Mesothelial cell of epicardium (in vitro differentiated cells): ENCODE measurements at regions not wholly inside any gene's neighbourhood (a gene's known extent, or its start where the extent isn't known, plus 50 kb on each side); places are given as distances from the start of the nearest gene placed in this dataset.

Source experiments
- DNase-seq, 2 experiments: peaks; one replicate each; pipeline ENCODE4 v3.0.0; 2021; ENCODE audit warnings: low spot score in 2 of 2; ENCODE audit not compliant: unreplicated experiment in 2 of 2
- H3K27ac Mint-ChIP-seq: 2 replicates; pipeline ENCODE4 v1.8.0; 2021; ENCODE audit warnings: mixed read lengths
- H3K27me3 Mint-ChIP-seq: 2 replicates; pipeline ENCODE4 v1.8.0; 2021; ENCODE audit warnings: low read depth, mixed read lengths
- H3K36me3 Mint-ChIP-seq: 2 replicates; pipeline ENCODE4 v1.8.0; 2021; ENCODE audit warnings: mixed read lengths
- H3K4me1 Mint-ChIP-seq: 2 replicates; pipeline ENCODE4 v1.8.0; 2021; ENCODE audit warnings: mixed read lengths
- H3K4me3 Mint-ChIP-seq: 2 replicates; pipeline ENCODE4 v1.8.0; 2021; ENCODE audit warnings: mild to moderate bottlenecking, moderate library complexity, mixed read lengths
- H3K9me3 Mint-ChIP-seq: 2 replicates; pipeline ENCODE4 v1.8.0; 2021; ENCODE audit warnings: mixed read lengths
- CTCF ChIP-seq: fragments of 200-600 bp; sonication (generic); IDR thresholded peaks from one replicate; pipeline ENCODE4 v1.5.0; 2021; ENCODE audit warnings: antibody characterized with exemption; ENCODE audit not compliant: unreplicated experiment

- H3K27ac Mint-ChIP-seq, result no peak overlapping the region
- H3K4me3 Mint-ChIP-seq, result no peak overlapping the region
- no peak for TF ChIP-seq CTCF
- peaks cover 44% of the 10 kb centered on the region for H3K27me3 Mint-ChIP-seq
- H3K4me1 Mint-ChIP-seq, result no peaks in the 10 kb centered on the region
- H3K9me3 Mint-ChIP-seq, result peaks cover 3% of the 10 kb centered on the region
- no peak for DNase-seq
- H3K36me3 Mint-ChIP-seq, result no peaks in the 10 kb centered on the region
Measured at GRCh38 chr3:159182961-159183360, 381.1 kb downstream of the MFSD1 start.

- Mint-ChIP-seq H3K27ac (no peak overlapping the region), H3K9me3 (peaks cover 3% of the 10 kb centered on the region), H3K4me1 (no peaks in the 10 kb centered on the region), H3K27me3 (peaks cover 52% of the 10 kb centered on the region), H3K4me3 (no peak overlapping the region), H3K36me3 (no peaks in the 10 kb centered on the region)
- DNase-seq, result no peak
- no peak for TF ChIP-seq CTCF
Measured at GRCh38 chr3:159185443-159186050, 383.7 kb downstream of the MFSD1 start.

- H3K4me1 Mint-ChIP-seq, result peaks cover 7% of the 10 kb centered on the region
- H3K9me3 Mint-ChIP-seq, result no peaks in the 10 kb centered on the region
- no peak overlapping the region for H3K27ac Mint-ChIP-seq
- H3K4me3 Mint-ChIP-seq, result no peak overlapping the region
- no peak for TF ChIP-seq CTCF
- no peak for DNase-seq
- peaks cover 48% of the 10 kb centered on the region for H3K27me3 Mint-ChIP-seq
- no peaks in the 10 kb centered on the region for H3K36me3 Mint-ChIP-seq
Measured at GRCh38 chr3:159186581-159186980, 384.7 kb downstream of the MFSD1 start.

- H3K27ac Mint-ChIP-seq, result no peak overlapping the region
- H3K27me3 Mint-ChIP-seq, result peaks cover 48% of the 10 kb centered on the region
- no peak for DNase-seq
- TF ChIP-seq CTCF, result no peak
- no peak overlapping the region for H3K4me3 Mint-ChIP-seq
- no peaks in the 10 kb centered on the region for H3K36me3 Mint-ChIP-seq
- peaks cover 8% of the 10 kb centered on the region for H3K4me1 Mint-ChIP-seq
- no peaks in the 10 kb centered on the region for H3K9me3 Mint-ChIP-seq
Measured at GRCh38 chr3:159187232-159187631, 385.4 kb downstream of the MFSD1 start.

- no peaks in the 10 kb centered on the region for H3K36me3 Mint-ChIP-seq
- TF ChIP-seq CTCF, result no peak
- H3K27me3 Mint-ChIP-seq, result peaks cover 49% of the 10 kb centered on the region
- H3K9me3 Mint-ChIP-seq, result no peaks in the 10 kb centered on the region
- no peak for DNase-seq
- H3K4me3 Mint-ChIP-seq, result no peak overlapping the region
- H3K27ac Mint-ChIP-seq, result no peak overlapping the region
- H3K4me1 Mint-ChIP-seq, result peaks cover 8% of the 10 kb centered on the region
Measured at GRCh38 chr3:159187706-159188105, 385.9 kb downstream of the MFSD1 start.
